CD4-positive, alpha-beta T cell treated with Interferon gamma for 1 hour (primary cell): ENCODE measurements at regions not wholly inside any gene's neighbourhood (a gene's known extent, or its start where the extent isn't known, plus 50 kb on each side); places are given as distances from the start of the nearest gene placed in this dataset.
"Not testable (repeated sequence)": the region's sequence is repeated elsewhere in the genome, so short reads cannot be mapped to it uniquely, and the experiment has no call there.

ENCODE experiments used
- DNase-seq: peaks from one replicate; pipeline ENCODE4 v3.0.0-alpha.2; 2020

- DNase-seq, result no peak
These were observed 74.0 kb downstream of the GATA3 start for GRCh38 chr10:8128511-8128910.

- DNase-seq, result no peak
These were observed 75.0 kb downstream of the GATA3 start for GRCh38 chr10:8129438-8129837.

GRCh38 chr10:8130973-8131911 lies 76.8 kb downstream of the GATA3 start:
- DNase-seq, result no peak

- no peak for DNase-seq
These were observed 78.7 kb downstream of the GATA3 start for GRCh38 chr10:8133146-8133545.

GRCh38 chr10:8136736-8137135 lies 82.2 kb downstream of the GATA3 start:
- DNase-seq, result no peak

GRCh38 chr10:8137272-8137681 lies 82.8 kb downstream of the GATA3 start:
- DNase-seq, result no peak

GRCh38 chr10:8137726-8138125 lies 83.2 kb downstream of the GATA3 start:
- no peak for DNase-seq

- DNase-seq, result no peak
These were observed 84.0 kb downstream of the GATA3 start for GRCh38 chr10:8138471-8138870.

- no peak for DNase-seq
These were observed 90.0 kb downstream of the GATA3 start for GRCh38 chr10:8144496-8144895.

- DNase-seq, result no peak
These were observed 92.2 kb downstream of the GATA3 start for GRCh38 chr10:8146650-8147049.

GRCh38 chr10:8149991-8150390 lies 95.5 kb downstream of the GATA3 start:
- no peak for DNase-seq

GRCh38 chr10:8150401-8150905 lies 96.0 kb downstream of the GATA3 start:
- no peak for DNase-seq

GRCh38 chr10:8151086-8151485 lies 96.6 kb downstream of the GATA3 start:
- no peak for DNase-seq

GRCh38 chr10:8156918-8157317 lies 102.4 kb downstream of the GATA3 start:
- DNase-seq, result no peak

GRCh38 chr10:8158193-8159071 lies 103.9 kb downstream of the GATA3 start:
- DNase-seq, result no peak

GRCh38 chr10:8159341-8160165 lies 105.1 kb downstream of the GATA3 start:
- no peak for DNase-seq

GRCh38 chr10:8163824-8164223 lies 109.3 kb downstream of the GATA3 start:
- no peak for DNase-seq

GRCh38 chr10:8164640-8165039 lies 110.2 kb downstream of the GATA3 start:
- not testable (repeated sequence) for DNase-seq

- DNase-seq, result no peak
These were observed 114.3 kb downstream of the GATA3 start for GRCh38 chr10:8168836-8169235.

- DNase-seq, result no peak
These were observed 116.5 kb downstream of the GATA3 start for GRCh38 chr10:8171008-8171407.

- no peak for DNase-seq
These were observed 118.1 kb downstream of the GATA3 start for GRCh38 chr10:8172604-8173003.

- DNase-seq, result no peak
These were observed 118.9 kb downstream of the GATA3 start for GRCh38 chr10:8173243-8173865.
